Subcutaneous abdominal adipose tissue (tissue), 5 donors: ENCODE measurements at regions not wholly inside any gene's neighbourhood (a gene's known extent, or its start where the extent isn't known, plus 50 kb on each side); places are given as distances from the start of the nearest gene placed in this dataset.

Source experiments
- H3K27ac ChIP-seq: one replicate; pipeline ENCODE4 v1.7.0; 2013; ENCODE audit warnings: low read depth, mild to moderate bottlenecking, inconsistent platforms, low read length, moderate library complexity
- H3K27me3 ChIP-seq, 5 donors: one replicate each; pipeline ENCODE4 v1.7.0; 2013; ENCODE audit warnings: low read length in 5 of 5, inconsistent platforms in 1 of 5; ENCODE audit not compliant: control insufficient read depth in 5 of 5, insufficient read depth in 4 of 5
- H3K36me3 ChIP-seq, 5 donors: one replicate each; pipeline ENCODE4 v1.7.0; 2013; ENCODE audit warnings: low read length in 5 of 5; ENCODE audit not compliant: control insufficient read depth in 5 of 5, insufficient read depth in 5 of 5
- H3K4me1 ChIP-seq, 5 donors: one replicate each; pipeline ENCODE4 v1.7.0; 2013; ENCODE audit warnings: low read length in 5 of 5, mild to moderate bottlenecking in 3 of 5, moderate library complexity in 1 of 5; ENCODE audit not compliant: control insufficient read depth in 5 of 5, insufficient read depth in 5 of 5
- H3K4me3 ChIP-seq, 5 donors: one replicate each; pipeline ENCODE4 v1.7.0; 2013; ENCODE audit warnings: low read length in 5 of 5, low read depth in 1 of 5
- H3K9ac ChIP-seq, 5 donors: one replicate each; pipeline ENCODE4 v1.7.0; 2013; ENCODE audit warnings: low read length in 5 of 5, mild to moderate bottlenecking in 4 of 5, moderate library complexity in 3 of 5
- H3K9me3 ChIP-seq, 5 donors: one replicate each; pipeline ENCODE4 v1.7.0; 2013; ENCODE audit warnings: low read length in 5 of 5; ENCODE audit not compliant: control insufficient read depth in 5 of 5
- donor health status: healthy.
- donor health status: healthy.
- donor health status: healthy.
- donor health status: healthy.
- donor health status: healthy.

GRCh38 chr6:6470123-6470522, 118.4 kb upstream of the LY86 start:
- peaks cover 2 to 11% (median 8%) of the 10 kb centered on the region in 5 donors for H3K9me3 ChIP-seq
- no peak overlapping the region for H3K9ac ChIP-seq
- H3K4me3 ChIP-seq, result peak overlapping the region in 1 of 5 donors; percentile 1
- H3K4me1 ChIP-seq, result peaks cover 0 to 13% (median 5%) of the 10 kb centered on the region in 5 donors
- H3K27ac ChIP-seq, result no peak overlapping the region
- no peaks in the 10 kb centered on the region for H3K27me3 ChIP-seq
- H3K36me3 ChIP-seq, result no peaks in the 10 kb centered on the region

GRCh38 chr6:6471276-6471675, 117.2 kb upstream of the LY86 start:
- Histone ChIP-seq H3K27ac (no peak overlapping the region), H3K9me3 (peaks cover 2 to 11% (median 8%) of the 10 kb centered on the region in 5 donors), H3K27me3 (no peaks in the 10 kb centered on the region), H3K36me3 (no peaks in the 10 kb centered on the region), H3K4me3 (no peak overlapping the region), H3K4me1 (peaks cover 0 to 13% (median 5%) of the 10 kb centered on the region in 5 donors), H3K9ac (no peak overlapping the region)

- Histone ChIP-seq H3K4me3 (no peak overlapping the region), H3K27me3 (no peaks in the 10 kb centered on the region), H3K4me1 (peaks cover 0 to 2% (median 0%) of the 10 kb centered on the region in 5 donors), H3K27ac (no peak overlapping the region), H3K9me3 (peaks cover 2 to 11% (median 8%) of the 10 kb centered on the region in 5 donors), H3K36me3 (no peaks in the 10 kb centered on the region), H3K9ac (no peak overlapping the region)
Measured at GRCh38 chr6:6474170-6474920, 114.2 kb upstream of the LY86 start.

- H3K9ac ChIP-seq, result no peak overlapping the region
Measured at GRCh38 chr6:6479785-6480184, 108.7 kb upstream of the LY86 start.

GRCh38 chr6:6482256-6482655, 106.3 kb upstream of the LY86 start:
- H3K9me3 ChIP-seq, result no peaks in the 10 kb centered on the region
- H3K4me1 ChIP-seq, result no peaks in the 10 kb centered on the region
- H3K27me3 ChIP-seq, result no peaks in the 10 kb centered on the region
- H3K27ac ChIP-seq, result no peak overlapping the region
- no peak overlapping the region for H3K4me3 ChIP-seq
- no peaks in the 10 kb centered on the region for H3K36me3 ChIP-seq
- no peak overlapping the region for H3K9ac ChIP-seq

More at GRCh38 chr6:6479785-6480184, 108.7 kb upstream of the LY86 start:
- no peaks in the 10 kb centered on the region for H3K36me3 ChIP-seq
- no peak overlapping the region for H3K4me3 ChIP-seq
- no peaks in the 10 kb centered on the region for H3K4me1 ChIP-seq
- no peaks in the 10 kb centered on the region for H3K9me3 ChIP-seq
- no peaks in the 10 kb centered on the region for H3K27me3 ChIP-seq
- no peak overlapping the region for H3K27ac ChIP-seq

- H3K36me3 ChIP-seq, result no peaks in the 10 kb centered on the region
- no peaks in the 10 kb centered on the region for H3K4me1 ChIP-seq
- no peaks in the 10 kb centered on the region for H3K9me3 ChIP-seq
- no peaks in the 10 kb centered on the region for H3K27me3 ChIP-seq
- H3K9ac ChIP-seq, result no peak overlapping the region
- no peak overlapping the region for H3K4me3 ChIP-seq
- H3K27ac ChIP-seq, result no peak overlapping the region
Measured at GRCh38 chr6:6483168-6483567, 105.4 kb upstream of the LY86 start.

GRCh38 chr6:6483733-6484132, 104.8 kb upstream of the LY86 start:
- no peaks in the 10 kb centered on the region for H3K4me1 ChIP-seq
- no peaks in the 10 kb centered on the region for H3K36me3 ChIP-seq
- no peak overlapping the region for H3K4me3 ChIP-seq
- H3K27me3 ChIP-seq, result no peaks in the 10 kb centered on the region
- H3K9ac ChIP-seq, result no peak overlapping the region
- no peak overlapping the region for H3K27ac ChIP-seq
- no peaks in the 10 kb centered on the region for H3K9me3 ChIP-seq

- no peaks in the 10 kb centered on the region for H3K36me3 ChIP-seq
- H3K9me3 ChIP-seq, result no peaks in the 10 kb centered on the region
- H3K9ac ChIP-seq, result no peak overlapping the region
- H3K4me3 ChIP-seq, result no peak overlapping the region
- H3K4me1 ChIP-seq, result no peaks in the 10 kb centered on the region
- H3K27ac ChIP-seq, result no peak overlapping the region
- H3K27me3 ChIP-seq, result no peaks in the 10 kb centered on the region
Measured at GRCh38 chr6:6484681-6485080, 103.8 kb upstream of the LY86 start.

GRCh38 chr6:6486595-6486994, 101.9 kb upstream of the LY86 start:
- Histone ChIP-seq H3K9ac (no peak overlapping the region), H3K4me1 (peaks cover 0 to 2% (median 0%) of the 10 kb centered on the region in 5 donors), H3K4me3 (no peak overlapping the region), H3K27me3 (no peaks in the 10 kb centered on the region), H3K27ac (no peak overlapping the region), H3K9me3 (no peaks in the 10 kb centered on the region), H3K36me3 (no peaks in the 10 kb centered on the region)

GRCh38 chr6:6491761-6492160, 96.8 kb upstream of the LY86 start:
- Histone ChIP-seq H3K27ac (no peak overlapping the region), H3K4me1 (peaks cover 0 to 9% (median 0%) of the 10 kb centered on the region in 5 donors), H3K9me3 (no peaks in the 10 kb centered on the region), H3K9ac (no peak overlapping the region), H3K4me3 (no peak overlapping the region), H3K36me3 (no peaks in the 10 kb centered on the region), H3K27me3 (no peaks in the 10 kb centered on the region)
